Neural progenitor cell (in vitro differentiated cells): ENCODE measurements at regions not wholly inside any gene's neighbourhood (a gene's known extent, or its start where the extent isn't known, plus 50 kb on each side); places are given as distances from the start of the nearest gene placed in this dataset.

ENCODE experiments used
- CTCF ChIP-seq: fragments of 200-600 bp; sonication (generic); IDR thresholded peaks from 2 replicates; pipeline ENCODE4 v1.5.1; 2017; ENCODE audit warnings: antibody characterized with exemption, mild to moderate bottlenecking
- EZH2 ChIP-seq: fragments of 200-600 bp; sonication (generic); IDR thresholded peaks from 2 replicates; pipeline ENCODE4 v1.6.1; 2017; ENCODE audit warnings: antibody characterized with exemption, mild to moderate bottlenecking, moderate library complexity
- EZH2phosphoT487 ChIP-seq: fragments of 200-600 bp; sonication (generic); IDR thresholded peaks from 2 replicates; pipeline ENCODE4 v1.6.1; 2017; ENCODE audit warnings: antibody characterized with exemption

GRCh38 chrX:16436348-16437188 is 213.4 kb upstream of the S100G start:
- TF ChIP-seq CTCF (peak; percentile 89), EZH2phosphoT487 (no peak), EZH2 (no peak)
